K562 (cell line): ENCODE measurements at regions not wholly inside any gene's neighbourhood (a gene's known extent, or its start where the extent isn't known, plus 50 kb on each side); places are given as distances from the start of the nearest gene placed in this dataset.

Experiments
- CREB1 ChIP-seq, 2 experiments: sonication (generic) in 1 of 2; formaldehyde crosslinking in 1 of 2; IDR thresholded peaks; 2 replicates each; pipeline versions ENCODE4 v1.6.1 to v1.8.0; 2012 to 2022; ENCODE audit warnings: inconsistent platforms in 1 of 2, mild to moderate bottlenecking in 1 of 2, missing genetic modification reagents in 1 of 2, moderate library complexity in 1 of 2
- EGR1 ChIP-seq: fragments of 450-650 bp; conservative IDR thresholded peaks from 2 replicates; pipeline ENCODE4 v1.6.1; 2017; ENCODE audit warnings: mild to moderate bottlenecking
- GTF2F1 ChIP-seq: IDR thresholded peaks from 2 replicates; pipeline ENCODE4 v1.6.1; 2011; ENCODE audit warnings: low read depth, low read length, improper control_type of control experiment
- LARP7 ChIP-seq: fragments of 450-650 bp; IDR thresholded peaks from 2 replicates; pipeline ENCODE4 v1.6.1; 2016
- PATZ1 ChIP-seq: fragments of 250-450 bp; sonication (Bioruptor Pico); IDR thresholded peaks from 2 replicates; pipeline ENCODE4 v1.5.0; 2020; ENCODE audit warnings: mild to moderate bottlenecking, borderline replicate concordance
- SETDB1 ChIP-seq: IDR thresholded peaks from one replicate; pipeline ENCODE4 v1.6.1; 2012; ENCODE audit warnings: low read length, control low read depth, inconsistent platforms
- SIN3A ChIP-seq, 2 experiments: fragments of 150-350 bp in 1 of 2; IDR thresholded peaks; 2 replicates each; pipeline ENCODE4 v1.6.1; 2011 to 2016; ENCODE audit warnings: borderline replicate concordance in 2 of 2, low read depth in 2 of 2, low read length in 2 of 2, mild to moderate bottlenecking in 2 of 2, moderate library complexity in 2 of 2; ENCODE audit not compliant: control insufficient read depth in 1 of 2
- ZNF274 ChIP-seq: IDR thresholded peaks from 2 replicates; pipeline ENCODE4 v1.6.1; 2011; ENCODE audit warnings: low read depth, mild to moderate bottlenecking, low read length, moderate library complexity, borderline replicate concordance

- TF ChIP-seq EGR1 (no peak), SETDB1 (no peak), SIN3A (IDR thresholded peaks at IDR 0.05; ENCODE audit: borderline replicate concordance in 2 of 2, control insufficient read depth in 1 of 2, low read depth in 2 of 2, low read length in 2 of 2) (no peak), CREB1 (IDR thresholded peaks at IDR 0.05) (no peak), CREB1 (CRISPR knock-in tag; IDR thresholded peaks at IDR 0.05) (no peak), PATZ1 (no peak), LARP7 (no peak), GTF2F1 (no peak), ZNF274 (no peak)
These were observed 502.3 kb upstream of the IMPG1 start for GRCh38 chr6:76574746-76575145.
